Renal cortex interstitium (tissue), 11 donors: ENCODE measurements at regions not wholly inside any gene's neighbourhood (a gene's known extent, or its start where the extent isn't known, plus 50 kb on each side); places are given as distances from the start of the nearest gene placed in this dataset.
"Not testable (repeated sequence)": the region's sequence is repeated elsewhere in the genome, so short reads cannot be mapped to it uniquely, and the experiment has no call there.

ENCODE experiments used
- DNase-seq, 11 donors: peaks; one replicate each; pipeline ENCODE4 v3.0.0-alpha.2; 2013; ENCODE audit warnings: low read depth in 9 of 11, low spot score in 4 of 11; ENCODE audit errors: extremely low read depth in 1 of 11

GRCh38 chr7:68776326-68776725, 821.9 kb upstream of the AUTS2 start:
- no peak for DNase-seq

GRCh38 chr7:68783684-68784083, 814.6 kb upstream of the AUTS2 start:
- no peak for DNase-seq

- no peak for DNase-seq
These were observed 813.2 kb upstream of the AUTS2 start for GRCh38 chr7:68785036-68785435.

- DNase-seq: peak in 5 of 11 donors; percentile 22 to 67 (median 47)
These were observed 810.7 kb upstream of the AUTS2 start for GRCh38 chr7:68787566-68787965.

- DNase-seq: not testable (repeated sequence)
These were observed 809.7 kb upstream of the AUTS2 start for GRCh38 chr7:68788529-68788928.

- no peak for DNase-seq
These were observed 808.7 kb upstream of the AUTS2 start for GRCh38 chr7:68789597-68789996.

- DNase-seq: no peak
These were observed 805.9 kb upstream of the AUTS2 start for GRCh38 chr7:68792351-68792750.

- DNase-seq: no peak
These were observed 804.8 kb upstream of the AUTS2 start for GRCh38 chr7:68793513-68793912.

DNA sequence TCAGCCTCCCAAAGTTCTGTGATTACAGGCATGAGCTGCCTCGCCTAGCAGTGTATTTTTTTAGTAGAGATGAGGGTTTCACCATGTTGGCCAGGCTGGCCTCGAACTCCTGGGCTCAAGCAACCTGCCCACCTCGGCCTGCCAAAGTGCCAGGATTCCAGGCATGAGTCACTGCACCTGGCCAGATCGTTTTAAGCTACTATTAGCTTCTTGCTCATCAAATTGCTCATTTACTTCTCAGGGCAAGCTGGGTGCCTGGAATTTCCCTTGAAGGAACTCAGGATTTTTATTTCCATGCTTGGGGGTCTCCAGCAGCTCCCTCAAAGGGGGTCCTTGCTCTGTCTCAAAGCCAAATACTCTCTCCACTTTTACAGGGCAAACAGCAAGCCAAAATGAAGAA, 798.0 kb upstream of the AUTS2 start:
- DNase-seq: no peak

- DNase-seq: no peak
These were observed 793.1 kb upstream of the AUTS2 start for GRCh38 chr7:68805159-68805558.

DNA sequence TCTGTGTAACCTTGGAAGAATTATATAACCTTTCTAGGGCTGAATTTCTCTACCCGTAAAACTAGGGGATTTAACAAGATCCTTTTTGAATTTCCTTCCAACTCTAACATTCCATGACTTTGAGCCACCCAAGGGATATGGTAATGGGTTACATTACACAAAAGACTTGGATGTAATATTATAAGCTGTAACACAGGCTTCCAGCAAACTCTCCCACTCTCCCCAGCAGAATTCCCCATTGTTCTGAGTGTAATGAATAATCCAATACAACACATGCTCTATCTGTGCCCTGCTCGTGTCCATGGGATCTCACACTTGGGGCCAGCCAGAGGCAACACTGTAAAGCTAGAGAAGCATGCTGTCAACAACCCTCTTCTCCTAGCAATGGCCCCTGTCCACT, 790.6 kb upstream of the AUTS2 start:
- DNase-seq: no peak

DNA sequence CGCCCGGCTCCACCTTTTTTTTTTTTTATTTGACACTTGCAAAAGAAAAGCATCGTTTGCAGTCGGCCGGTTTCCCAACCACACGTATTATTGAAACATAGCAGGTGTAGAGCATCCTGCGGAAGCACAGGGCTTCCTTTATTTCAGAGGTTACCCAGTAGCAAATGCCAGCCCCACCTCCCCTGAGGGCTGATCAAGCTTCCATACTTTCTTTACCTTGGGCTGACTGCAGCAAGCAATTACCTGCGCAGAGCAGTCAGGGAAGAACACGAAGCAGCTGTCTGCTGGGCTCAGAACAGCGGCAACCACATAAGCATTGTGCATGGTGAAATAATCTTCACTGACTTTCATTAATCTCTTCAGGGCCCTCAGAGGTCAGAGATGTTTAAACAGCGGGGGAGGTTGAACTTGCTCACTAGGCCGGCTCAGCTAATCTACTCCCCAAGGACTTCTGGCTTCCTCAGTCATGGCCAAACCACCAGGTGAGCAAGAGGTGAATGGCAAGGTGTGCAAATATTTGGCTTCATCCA, 784.7 kb upstream of the AUTS2 start:
- no peak for DNase-seq

- no peak for DNase-seq
These were observed 781.8 kb upstream of the AUTS2 start for GRCh38 chr7:68816491-68816890.

DNA sequence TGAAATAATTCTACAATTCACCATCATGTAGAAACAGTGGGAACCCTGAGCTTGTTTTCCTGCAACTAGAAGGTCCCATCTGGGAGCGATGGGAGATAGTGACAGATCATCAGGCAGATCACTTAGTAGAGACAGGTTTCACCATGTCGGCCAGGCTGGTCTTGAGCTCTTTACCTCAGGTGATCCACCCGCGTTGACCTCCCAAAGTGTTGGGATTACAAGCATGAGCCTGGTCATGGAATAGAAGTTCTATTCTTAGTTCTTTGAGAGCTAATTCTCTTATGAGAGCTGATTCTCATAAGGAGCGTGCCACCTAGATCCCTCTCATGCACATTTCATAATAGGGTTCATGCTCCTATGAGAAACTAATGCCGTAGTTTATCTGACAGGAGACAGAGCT, 778.0 kb upstream of the AUTS2 start:
- DNase-seq: no peak

GRCh38 chr7:68821846-68822245, 776.4 kb upstream of the AUTS2 start:
- no peak for DNase-seq

DNA sequence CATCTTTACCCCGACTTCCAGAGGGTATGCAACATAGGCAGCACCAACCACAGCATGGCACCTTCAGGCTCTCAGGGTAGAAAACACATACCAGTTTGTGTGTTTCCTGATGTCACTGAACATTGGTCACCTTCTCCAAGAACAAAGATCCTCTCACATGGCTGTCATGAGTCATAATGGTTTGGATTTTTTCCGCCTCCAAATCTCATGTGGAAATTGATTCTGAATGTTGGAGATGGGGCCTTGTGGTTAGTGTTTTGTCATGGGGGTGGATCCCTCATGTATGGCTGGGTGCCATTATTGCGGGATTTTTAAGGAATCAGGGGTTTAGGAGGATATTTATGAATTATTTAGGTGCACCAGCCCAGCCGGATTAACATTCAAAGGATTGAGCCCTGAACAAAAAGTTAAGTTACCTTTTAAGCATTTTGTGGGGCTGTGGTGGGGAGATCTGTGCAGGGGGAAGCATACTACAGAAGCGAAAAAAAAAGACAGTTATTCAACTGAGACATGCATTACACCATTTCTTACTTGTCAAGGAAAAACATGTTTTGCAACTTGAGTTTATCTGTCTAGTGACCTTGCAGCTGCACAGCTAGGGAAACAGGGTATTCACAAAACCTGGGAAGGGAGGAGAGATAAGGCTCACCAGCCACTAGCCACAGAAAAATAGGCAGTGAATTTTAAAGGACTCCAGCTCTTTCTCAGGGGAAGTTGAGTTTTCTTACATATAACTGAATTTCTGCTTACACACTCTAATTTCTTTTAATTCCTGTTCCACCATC, 774.1 kb upstream of the AUTS2 start:
- no peak for DNase-seq

GRCh38 chr7:68828575-68828974, 769.7 kb upstream of the AUTS2 start:
- DNase-seq: no peak

GRCh38 chr7:68833422-68833821, 764.9 kb upstream of the AUTS2 start:
- DNase-seq: no peak

- no peak for DNase-seq
These were observed 759.3 kb upstream of the AUTS2 start for GRCh38 chr7:68839014-68839413.

DNA sequence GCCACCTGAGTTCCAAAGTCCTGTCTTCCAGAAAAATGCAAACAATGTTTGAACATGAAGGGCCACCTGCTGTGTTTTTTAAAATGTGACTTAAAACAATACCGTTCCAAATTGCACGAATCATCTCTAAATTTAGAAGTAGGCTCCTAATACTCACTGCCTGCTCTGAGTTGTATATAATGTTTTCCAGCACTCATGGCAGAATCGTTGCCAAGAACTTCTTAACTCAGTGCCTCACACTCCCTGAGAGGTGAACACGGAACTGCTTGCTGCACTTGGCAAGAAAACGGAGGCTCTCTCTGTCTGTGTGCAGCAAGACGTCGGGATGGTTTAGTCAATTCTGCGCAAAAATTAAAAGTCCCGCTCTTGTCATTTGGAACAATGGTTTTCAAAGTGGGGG, 757.3 kb upstream of the AUTS2 start:
- no peak for DNase-seq

DNA sequence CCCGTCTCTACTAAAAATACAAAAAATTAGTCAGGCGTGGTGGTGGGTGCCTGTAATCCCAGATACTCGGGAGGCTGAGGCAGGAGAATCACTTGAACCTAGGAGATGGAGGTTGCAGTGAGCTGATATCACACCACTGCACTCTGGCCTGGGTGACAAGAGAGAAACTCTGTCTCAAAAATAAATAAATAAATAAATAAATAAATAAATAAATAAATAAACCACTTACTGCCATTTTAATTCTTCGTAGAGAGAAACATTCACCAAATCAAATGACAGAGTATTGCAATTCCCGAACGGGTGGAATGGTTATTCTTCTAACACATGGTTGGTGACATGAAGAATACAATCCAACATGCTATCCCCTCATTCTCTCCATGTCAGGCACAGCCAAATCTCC, 754.3 kb upstream of the AUTS2 start:
- DNase-seq: not testable (repeated sequence)
